ENCODE measurements at regions not wholly inside any gene's neighbourhood (a gene's known extent, or its start where the extent isn't known, plus 50 kb on each side); places are given as distances from the start of the nearest gene placed in this dataset.

DNA sequence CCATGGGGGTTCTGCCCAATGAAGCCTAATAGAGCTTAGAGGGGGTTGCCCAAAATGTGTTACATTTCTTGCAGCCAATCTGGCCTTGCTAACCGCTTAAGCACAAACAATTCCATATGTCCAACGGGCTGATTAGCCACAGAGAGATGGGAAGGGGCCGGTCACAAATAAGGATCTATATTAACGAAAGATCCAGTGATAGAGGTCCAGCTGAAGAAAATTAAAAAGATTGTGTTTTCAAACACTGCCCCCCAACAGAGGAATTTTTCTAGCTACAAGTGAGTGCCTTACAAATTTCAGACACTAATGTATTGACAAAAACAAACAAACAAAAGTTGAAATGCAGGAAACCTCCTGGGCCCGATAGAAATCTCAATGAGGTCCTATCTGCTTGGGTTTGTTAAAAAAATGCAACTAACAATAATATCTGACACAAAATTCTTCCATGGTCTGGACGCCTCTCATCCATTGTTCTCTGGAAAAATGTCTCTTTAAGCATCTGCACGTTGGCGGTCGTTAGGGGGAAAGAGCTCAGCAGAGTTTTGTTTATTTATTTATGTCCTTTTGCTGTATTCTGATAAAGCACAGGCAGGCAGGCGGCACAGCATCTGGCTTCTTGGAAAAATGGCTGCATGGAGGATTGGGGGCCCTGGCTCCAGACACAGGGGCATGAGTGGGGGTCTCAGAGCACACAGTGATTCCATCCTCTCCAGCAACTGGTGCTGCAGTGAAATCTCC lies 402.0 kb downstream of the RPS24 start:
- Histone ChIP-seq H3K4me3 (replicated peaks in 1 of 3) (no peak overlapping the region), H3K27ac (no peak overlapping the region), H3K4me1 (peaks cover 29 to 42% of the 10 kb centered on the region in 2 donors), H3K27me3 (no peaks in the 10 kb centered on the region), H3K9me3 (no peaks in the 10 kb centered on the region), H3K36me3 (no peaks in the 10 kb centered on the region)
- DNase-seq: no peak
- 85 to 86% methylated on average over 10 of the region's 10 CpGs for WGBS, 2 donors
- intact Hi-C loops (cut with DNase I): no loop called here
- TF ChIP-seq, protein P1, sequence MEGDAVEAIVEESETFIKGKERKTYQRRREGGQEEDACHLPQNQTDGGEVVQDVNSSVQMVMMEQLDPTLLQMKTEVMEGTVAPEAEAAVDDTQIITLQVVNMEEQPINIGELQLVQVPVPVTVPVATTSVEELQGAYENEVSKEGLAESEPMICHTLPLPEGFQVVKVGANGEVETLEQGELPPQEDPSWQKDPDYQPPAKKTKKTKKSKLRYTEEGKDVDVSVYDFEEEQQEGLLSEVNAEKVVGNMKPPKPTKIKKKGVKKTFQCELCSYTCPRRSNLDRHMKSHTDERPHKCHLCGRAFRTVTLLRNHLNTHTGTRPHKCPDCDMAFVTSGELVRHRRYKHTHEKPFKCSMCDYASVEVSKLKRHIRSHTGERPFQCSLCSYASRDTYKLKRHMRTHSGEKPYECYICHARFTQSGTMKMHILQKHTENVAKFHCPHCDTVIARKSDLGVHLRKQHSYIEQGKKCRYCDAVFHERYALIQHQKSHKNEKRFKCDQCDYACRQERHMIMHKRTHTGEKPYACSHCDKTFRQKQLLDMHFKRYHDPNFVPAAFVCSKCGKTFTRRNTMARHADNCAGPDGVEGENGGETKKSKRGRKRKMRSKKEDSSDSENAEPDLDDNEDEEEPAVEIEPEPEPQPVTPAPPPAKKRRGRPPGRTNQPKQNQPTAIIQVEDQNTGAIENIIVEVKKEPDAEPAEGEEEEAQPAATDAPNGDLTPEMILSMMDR (IDR thresholded peaks at IDR 0.05): no peak
- TF ChIP-seq POLR2A (IDR thresholded peaks at IDR 0.05): no peak

- no peaks in the 10 kb centered on the region for H3K27me3 ChIP-seq
- peaks cover 29 to 42% of the 10 kb centered on the region in 2 donors for H3K4me1 ChIP-seq
- H3K9me3 ChIP-seq: no peaks in the 10 kb centered on the region
- no peak overlapping the region for H3K4me3 ChIP-seq (replicated peaks in 1 of 3)
- 84 to 96% methylated on average over 5 to 6 of the region's 6 CpGs for WGBS, 2 donors
- TF ChIP-seq, protein P1 (IDR thresholded peaks at IDR 0.05): no peak
- TF ChIP-seq POLR2A (IDR thresholded peaks at IDR 0.05): no peak
- DNase-seq: no peak
- intact Hi-C loops (cut with DNase I): no loop called here
- H3K27ac ChIP-seq: no peak overlapping the region
- no peaks in the 10 kb centered on the region for H3K36me3 ChIP-seq
Measured at GRCh38 chr10:78436222-78436573, 402.5 kb downstream of the RPS24 start.

DNA sequence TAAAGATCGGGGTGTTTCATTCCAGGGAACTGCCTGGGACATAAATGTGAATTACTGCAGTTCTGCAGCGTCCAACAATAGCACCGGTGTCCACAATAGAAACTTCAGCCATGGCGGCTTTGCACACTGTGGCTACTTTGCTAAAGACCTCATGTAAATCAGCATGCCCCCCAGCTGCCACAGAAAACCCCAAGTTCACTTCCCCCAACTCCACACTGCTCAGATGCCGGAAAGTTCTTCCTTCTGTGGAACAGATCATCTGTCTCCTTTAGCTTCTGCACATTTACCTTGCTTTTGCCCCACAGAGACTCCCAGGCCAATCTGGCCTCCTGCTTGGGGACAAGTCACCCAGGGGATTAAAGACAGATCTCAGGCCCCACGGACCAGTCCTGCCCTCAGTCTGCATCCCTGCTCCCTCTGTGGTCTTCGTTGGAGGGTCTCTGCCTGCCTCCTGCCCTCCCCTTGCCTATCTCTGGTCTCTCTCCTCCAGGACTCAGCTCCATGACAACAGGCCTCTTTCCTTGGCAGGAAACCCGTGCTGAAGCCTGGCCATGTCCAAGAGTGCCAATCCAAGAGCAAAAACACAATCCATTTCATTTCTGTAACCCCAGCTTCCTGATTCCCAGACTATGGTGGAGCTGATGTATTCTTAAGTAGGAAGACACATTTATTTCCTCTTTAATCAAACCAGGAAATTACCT lies 403.2 kb downstream of the RPS24 start:
- WGBS, 2 donors: 69 to 75% methylated on average over 6 to 8 of the region's 8 CpGs
- Histone ChIP-seq H3K36me3 (no peaks in the 10 kb centered on the region), H3K4me1 (peaks cover 29 to 42% of the 10 kb centered on the region in 2 donors), H3K27me3 (no peaks in the 10 kb centered on the region), H3K27ac (no peak overlapping the region), H3K9me3 (no peaks in the 10 kb centered on the region), H3K4me3 (replicated peaks in 1 of 3) (no peak overlapping the region)
- TF ChIP-seq POLR2A (IDR thresholded peaks at IDR 0.05): no peak
- TF ChIP-seq, protein P1 (IDR thresholded peaks at IDR 0.05): no peak
- intact Hi-C loops (cut with DNase I): no loop called here
- DNase-seq: peak in 1 of 2 donors; percentile 18

GRCh38 chr10:78437407-78437768 lies 403.7 kb downstream of the RPS24 start:
- intact Hi-C loops (cut with DNase I): no loop called here
- TF ChIP-seq, protein P1 (IDR thresholded peaks at IDR 0.05): no peak
- no peak for TF ChIP-seq POLR2A (IDR thresholded peaks at IDR 0.05)
- no peak for DNase-seq
- no peak overlapping the region for H3K27ac ChIP-seq
- H3K36me3 ChIP-seq: no peaks in the 10 kb centered on the region
- WGBS, 2 donors: 89% methylated on average over 5 of the region's 5 CpGs
- no peaks in the 10 kb centered on the region for H3K9me3 ChIP-seq
- no peaks in the 10 kb centered on the region for H3K27me3 ChIP-seq
- H3K4me1 ChIP-seq: peaks cover 29 to 41% of the 10 kb centered on the region in 2 donors
- no peak overlapping the region for H3K4me3 ChIP-seq (replicated peaks in 1 of 3)

All from thyroid gland (tissue), 4 donors.